Adrenal gland (tissue), 9 donors: ENCODE measurements at regions not wholly inside any gene's neighbourhood (a gene's known extent, or its start where the extent isn't known, plus 50 kb on each side); places are given as distances from the start of the nearest gene placed in this dataset.

Source experiments
- DNase-seq, 7 donors: peaks; one replicate each; pipeline ENCODE4 v3.0.0-alpha.2; 2019 to 2020
- H3K27ac ChIP-seq, 5 donors: fragments of 200-600 bp; sonication (generic) in 4 of 5; 1 replicate in 3 of 5; 2 replicates in 2 of 5; pipeline versions ENCODE4 v1.5.1 to v1.8.0; 2016 to 2020; ENCODE audit warnings: mild to moderate bottlenecking in 1 of 5
- H3K27me3 ChIP-seq: fragments of 200-600 bp; 2 replicates; pipeline ENCODE4 v1.8.0; 2021
- H3K36me3 ChIP-seq, 2 donors: fragments of 200-600 bp; replicated peaks in 1 of 2; 1 replicate in 1 of 2; 2 replicates in 1 of 2; pipeline versions ENCODE4 v1.5.1 to v1.8.0; 2018 to 2022
- H3K4me1 ChIP-seq, 2 donors: fragments of 200-600 bp; replicated peaks in 1 of 2; 1 replicate in 1 of 2; 2 replicates in 1 of 2; pipeline versions ENCODE4 v1.5.1 to v1.8.0; 2018 to 2021
- H3K4me3 ChIP-seq, 4 donors: fragments of 200-600 bp; sonication (generic) in 3 of 4; one replicate each; pipeline ENCODE4 v1.5.1; 2016 to 2018
- H3K9me3 ChIP-seq, 3 donors: fragments of 200-600 bp; sonication (generic) in 1 of 3; replicated peaks in 1 of 3; 1 replicate in 2 of 3; 2 replicates in 1 of 3; pipeline versions ENCODE4 v1.5.1 to v1.8.0; 2016 to 2021
- POLR2A ChIP-seq, 2 donors: fragments of 450-650 bp; IDR thresholded peaks; one replicate each; pipeline ENCODE4 v1.6.1; 2017; ENCODE audit warnings: antibody characterized with exemption in 2 of 2, mild to moderate bottlenecking in 2 of 2, moderate library complexity in 1 of 2
- WGBS, 4 donors: extraction: QIAGEN DNeasy Blood & Tissue Kit in 2 of 4; methylation state at CpG; one replicate each; pipeline versions ENCODE4 v1.1.5 to v1.1.7; 2013 to 2017; 5-methylcytosine and 5-hydroxymethylcytosine counted together
- intact Hi-C, 2 donors: fragments of 100-400 bp; cut with DNase I; formaldehyde crosslinking; loops; one replicate each; pipeline versions ENCODE4 v1.14.1 to v1.15.0; 2022 to 2023
- TF ChIP-seq, protein P1 (sequence below), 6 experiments: fragments of 450-650 bp in 4 of 6; fragments of 200-600 bp in 2 of 6; sonication (generic) in 1 of 6; IDR thresholded peaks; 1 replicate in 5 of 6; 2 replicates in 1 of 6; pipeline versions ENCODE4 v1.5.1 to v1.8.0; 2016 to 2021; ENCODE audit warnings: antibody characterized with exemption in 6 of 6, mild to moderate bottlenecking in 2 of 6, moderate library complexity in 1 of 6
- donor health status: healthy with polysubstance abuse.
- donor health status: Bipolar disorder and iron deficiency.
- donor health status: DM: yes; HTN: yes; CAD: no.
- donor health status: DM: no; HTN: no; CAD: no.
- donor health status: DM: no; HTN: no; CAD: no.

DNA sequence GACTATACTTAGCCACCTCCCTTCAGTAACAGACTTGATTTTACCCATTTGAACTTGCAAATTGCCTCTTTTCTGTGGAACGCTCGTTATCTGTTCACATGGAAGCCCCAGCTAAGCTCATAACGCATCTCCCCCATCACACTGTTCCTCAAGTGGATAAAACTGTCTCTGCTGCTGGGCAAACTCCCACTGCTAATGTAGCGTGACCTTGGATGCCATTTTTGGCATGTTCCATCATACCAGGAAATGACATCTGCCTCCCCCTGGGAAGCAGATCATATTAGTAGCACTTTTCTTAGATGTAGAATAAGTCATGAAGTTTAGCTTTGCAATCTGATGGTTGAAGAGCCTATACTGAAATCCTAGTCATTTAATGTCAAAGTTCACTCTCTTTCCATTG, 528.7 kb upstream of the PLXNA2 start:
- no peak for TF ChIP-seq POLR2A (IDR thresholded peaks at IDR 0.05)
- TF ChIP-seq, protein P1, sequence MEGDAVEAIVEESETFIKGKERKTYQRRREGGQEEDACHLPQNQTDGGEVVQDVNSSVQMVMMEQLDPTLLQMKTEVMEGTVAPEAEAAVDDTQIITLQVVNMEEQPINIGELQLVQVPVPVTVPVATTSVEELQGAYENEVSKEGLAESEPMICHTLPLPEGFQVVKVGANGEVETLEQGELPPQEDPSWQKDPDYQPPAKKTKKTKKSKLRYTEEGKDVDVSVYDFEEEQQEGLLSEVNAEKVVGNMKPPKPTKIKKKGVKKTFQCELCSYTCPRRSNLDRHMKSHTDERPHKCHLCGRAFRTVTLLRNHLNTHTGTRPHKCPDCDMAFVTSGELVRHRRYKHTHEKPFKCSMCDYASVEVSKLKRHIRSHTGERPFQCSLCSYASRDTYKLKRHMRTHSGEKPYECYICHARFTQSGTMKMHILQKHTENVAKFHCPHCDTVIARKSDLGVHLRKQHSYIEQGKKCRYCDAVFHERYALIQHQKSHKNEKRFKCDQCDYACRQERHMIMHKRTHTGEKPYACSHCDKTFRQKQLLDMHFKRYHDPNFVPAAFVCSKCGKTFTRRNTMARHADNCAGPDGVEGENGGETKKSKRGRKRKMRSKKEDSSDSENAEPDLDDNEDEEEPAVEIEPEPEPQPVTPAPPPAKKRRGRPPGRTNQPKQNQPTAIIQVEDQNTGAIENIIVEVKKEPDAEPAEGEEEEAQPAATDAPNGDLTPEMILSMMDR (IDR thresholded peaks at IDR 0.05), result no peak
- H3K27me3 ChIP-seq, result no peaks in the 10 kb centered on the region
- intact Hi-C loops, result no loop called here
- no peaks in the 10 kb centered on the region for H3K4me1 ChIP-seq
- no peak overlapping the region for H3K27ac ChIP-seq
- DNase-seq, result no peak
- H3K36me3 ChIP-seq, result no peaks in the 10 kb centered on the region
- WGBS, 4 donors, result 72 to 89% (median 84%) methylated on average over 4 of the region's 4 CpGs
- H3K4me3 ChIP-seq, result no peak overlapping the region
- no peaks in the 10 kb centered on the region for H3K9me3 ChIP-seq

DNA sequence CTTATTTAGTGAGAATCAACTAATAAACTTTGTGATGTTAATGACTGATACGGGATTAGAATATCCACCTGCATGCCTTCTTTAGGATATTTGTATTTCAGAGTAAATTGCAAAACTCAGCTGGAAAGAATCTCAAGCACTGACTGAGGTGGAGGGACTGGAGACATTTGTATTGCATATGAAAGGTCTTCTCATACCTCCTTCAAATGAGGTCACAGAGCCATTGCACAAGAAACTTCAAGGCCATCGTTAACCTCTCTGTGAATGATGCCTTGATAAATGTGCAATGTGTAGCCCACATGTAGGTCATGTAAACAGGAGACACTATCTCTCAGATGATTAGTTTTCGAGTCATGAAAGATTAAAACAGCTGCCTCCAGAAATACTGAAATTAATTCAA, 531.7 kb upstream of the PLXNA2 start:
- Histone ChIP-seq H3K4me1 (no peaks in the 10 kb centered on the region), H3K27me3 (no peaks in the 10 kb centered on the region), H3K27ac (no peak overlapping the region), H3K36me3 (no peaks in the 10 kb centered on the region), H3K4me3 (no peak overlapping the region), H3K9me3 (no peaks in the 10 kb centered on the region)
- 44 to 59% (median 51%) methylated on average over 3 of the region's 3 CpGs for WGBS, 4 donors
- no peak for TF ChIP-seq POLR2A (IDR thresholded peaks at IDR 0.05)
- TF ChIP-seq, protein P1 (IDR thresholded peaks at IDR 0.05), result no peak
- no peak for DNase-seq
- intact Hi-C loops, result no loop called here

DNA sequence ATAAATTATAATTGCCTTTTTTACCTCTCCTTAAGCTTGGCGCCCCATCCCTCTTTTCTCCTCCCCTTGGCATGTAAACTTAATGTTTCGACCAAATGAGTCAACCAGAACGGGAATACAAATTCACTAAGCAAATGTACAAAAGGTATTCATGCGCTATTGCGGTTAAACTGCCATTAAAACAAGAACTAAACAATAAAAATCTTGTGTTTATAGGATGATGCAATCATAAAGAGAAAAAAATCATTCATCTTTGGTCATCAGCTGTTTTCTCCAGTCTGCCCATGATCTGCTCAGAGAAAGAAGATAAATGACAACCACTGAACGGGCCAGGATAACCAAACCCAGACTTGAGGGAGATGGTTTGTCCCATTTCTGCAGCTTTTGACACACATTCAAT, 534.2 kb upstream of the PLXNA2 start:
- Histone ChIP-seq H3K27ac (no peak overlapping the region), H3K9me3 (no peaks in the 10 kb centered on the region), H3K4me3 (no peak overlapping the region), H3K36me3 (no peaks in the 10 kb centered on the region), H3K4me1 (no peaks in the 10 kb centered on the region), H3K27me3 (no peaks in the 10 kb centered on the region)
- TF ChIP-seq, protein P1 (IDR thresholded peaks at IDR 0.05), result no peak
- no peak for TF ChIP-seq POLR2A (IDR thresholded peaks at IDR 0.05)
- 84 to 92% (median 89%) methylated on average over 6 of the region's 6 CpGs for WGBS, 4 donors
- no peak for DNase-seq
- intact Hi-C loops, result no loop called here

DNA sequence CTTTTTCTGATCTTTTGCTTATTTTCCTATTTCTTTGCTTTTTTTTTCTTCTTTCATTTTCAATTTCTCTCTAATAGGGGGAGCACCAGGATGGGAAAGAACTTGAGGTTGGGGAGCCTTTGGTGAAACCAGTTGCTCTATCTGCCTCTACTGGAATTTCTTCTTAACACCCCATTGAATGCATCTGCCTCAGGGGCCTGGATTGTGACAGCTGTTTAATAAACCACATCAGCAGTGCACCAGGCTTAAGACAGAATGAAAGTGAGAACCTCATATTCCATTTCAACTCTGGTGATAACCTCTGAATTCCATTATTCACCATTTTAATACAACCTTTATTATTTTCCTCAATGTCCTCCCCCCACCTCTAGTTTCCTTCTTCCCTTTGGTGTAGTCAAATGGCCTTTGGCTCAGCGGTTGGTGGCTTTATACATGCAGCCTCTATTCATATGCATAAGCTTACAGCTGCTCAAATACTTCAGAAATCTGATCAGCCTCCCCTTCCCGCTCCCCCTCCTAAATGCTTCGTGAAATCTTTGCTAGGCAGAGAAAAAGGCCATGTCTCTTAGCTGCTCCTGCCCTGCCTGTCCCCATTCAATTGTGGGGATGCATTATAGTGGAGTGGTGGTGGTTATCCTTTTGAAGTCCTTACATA, 537.3 kb upstream of the PLXNA2 start:
- TF ChIP-seq POLR2A (IDR thresholded peaks at IDR 0.05), result no peak
- TF ChIP-seq, protein P1 (IDR thresholded peaks at IDR 0.05), result no peak
- no peak for DNase-seq
- H3K27ac ChIP-seq, result no peak overlapping the region
- H3K9me3 ChIP-seq, result no peaks in the 10 kb centered on the region
- no peak overlapping the region for H3K4me3 ChIP-seq
- no peaks in the 10 kb centered on the region for H3K36me3 ChIP-seq
- H3K4me1 ChIP-seq, result no peaks in the 10 kb centered on the region
- intact Hi-C loops, result no loop called here
- WGBS, 4 donors, result 56 to 70% (median 68%) methylated on average over 3 of the region's 3 CpGs
- H3K27me3 ChIP-seq, result no peaks in the 10 kb centered on the region
